ENCODE measurements at regions not wholly inside any gene's neighbourhood (a gene's known extent, or its start where the extent isn't known, plus 50 kb on each side); places are given as distances from the start of the nearest gene placed in this dataset.

DNA sequence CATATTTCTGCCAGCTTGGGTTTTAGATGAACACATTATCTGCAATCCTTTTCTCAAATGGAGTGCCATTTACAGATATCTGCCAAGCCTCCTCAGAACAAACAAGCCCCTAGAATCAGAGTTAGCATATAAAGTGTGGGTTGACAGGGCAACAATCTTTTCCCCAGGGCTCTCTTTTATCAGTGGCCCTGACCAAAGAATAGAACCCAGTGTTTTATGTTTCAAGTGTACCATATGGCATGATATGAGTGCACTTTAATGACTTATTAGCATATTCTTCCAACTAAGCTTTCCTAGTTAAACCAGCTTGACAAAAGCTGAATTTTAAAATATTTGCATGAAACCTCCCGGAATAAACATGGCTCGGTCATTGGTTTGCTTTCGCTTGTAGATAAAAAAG is 57.3 kb downstream of the EVX1 start:
- Histone ChIP-seq H3K27me3 (ENCODE audit: control insufficient read depth in 5 of 5, insufficient read depth in 4 of 5, low read length in 5 of 5) (no peaks in the 10 kb centered on the region), H3K4me1 (ENCODE audit: control insufficient read depth in 5 of 5, insufficient read depth in 5 of 5, low read length in 5 of 5) (no peaks in the 10 kb centered on the region), H3K9ac (ENCODE audit: low read length in 5 of 5) (no peak overlapping the region), H3K36me3 (ENCODE audit: control insufficient read depth in 5 of 5, insufficient read depth in 5 of 5, low read length in 5 of 5) (no peaks in the 10 kb centered on the region), H3K27ac (ENCODE audit: low read depth, low read length) (no peak overlapping the region), H3K4me3 (ENCODE audit: low read depth in 1 of 5, low read length in 5 of 5) (no peak overlapping the region), H3K9me3 (ENCODE audit: control insufficient read depth in 5 of 5, low read length in 5 of 5) (no peaks in the 10 kb centered on the region)

GRCh38 chr7:27300421-27300820 is 57.8 kb downstream of the EVX1 start:
- Histone ChIP-seq H3K4me1 (ENCODE audit: control insufficient read depth in 5 of 5, insufficient read depth in 5 of 5, low read length in 5 of 5) (no peaks in the 10 kb centered on the region), H3K9me3 (ENCODE audit: control insufficient read depth in 5 of 5, low read length in 5 of 5) (no peaks in the 10 kb centered on the region), H3K9ac (ENCODE audit: low read length in 5 of 5) (no peak overlapping the region), H3K27ac (ENCODE audit: low read depth, low read length) (no peak overlapping the region), H3K36me3 (ENCODE audit: control insufficient read depth in 5 of 5, insufficient read depth in 5 of 5, low read length in 5 of 5) (no peaks in the 10 kb centered on the region), H3K4me3 (ENCODE audit: low read depth in 1 of 5, low read length in 5 of 5) (no peak overlapping the region), H3K27me3 (ENCODE audit: control insufficient read depth in 5 of 5, insufficient read depth in 4 of 5, low read length in 5 of 5) (no peaks in the 10 kb centered on the region)

DNA sequence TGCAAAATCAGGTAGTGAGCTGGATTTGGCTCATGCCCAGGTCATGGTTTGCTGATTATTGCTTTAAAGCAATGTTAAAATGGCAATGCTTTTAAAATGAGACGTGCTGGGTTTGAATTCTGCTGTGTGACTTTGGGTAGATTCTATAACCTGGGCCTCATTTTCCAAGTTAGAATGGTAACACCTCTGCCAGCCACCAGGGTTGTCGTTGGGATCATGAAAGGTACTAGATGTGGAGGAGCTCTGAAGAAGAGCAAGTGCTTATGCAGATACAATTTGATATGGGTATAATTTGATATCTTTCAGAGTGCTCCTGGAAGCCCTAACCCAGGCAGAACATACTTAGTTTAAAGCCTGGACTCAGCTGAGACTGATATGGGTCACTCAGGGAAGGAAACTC is 60.0 kb downstream of the EVX1 start:
- H3K9ac ChIP-seq (ENCODE audit: low read length in 5 of 5): no peak overlapping the region
- H3K27ac ChIP-seq (ENCODE audit: low read depth, low read length): no peak overlapping the region
- H3K4me1 ChIP-seq (ENCODE audit: control insufficient read depth in 5 of 5, insufficient read depth in 5 of 5, low read length in 5 of 5): no peaks in the 10 kb centered on the region
- no peak overlapping the region for H3K4me3 ChIP-seq (ENCODE audit: low read depth in 1 of 5, low read length in 5 of 5)
- no peaks in the 10 kb centered on the region for H3K9me3 ChIP-seq (ENCODE audit: control insufficient read depth in 5 of 5, low read length in 5 of 5)
- H3K27me3 ChIP-seq (ENCODE audit: control insufficient read depth in 5 of 5, insufficient read depth in 4 of 5, low read length in 5 of 5): no peaks in the 10 kb centered on the region
- no peaks in the 10 kb centered on the region for H3K36me3 ChIP-seq (ENCODE audit: control insufficient read depth in 5 of 5, insufficient read depth in 5 of 5, low read length in 5 of 5)

DNA sequence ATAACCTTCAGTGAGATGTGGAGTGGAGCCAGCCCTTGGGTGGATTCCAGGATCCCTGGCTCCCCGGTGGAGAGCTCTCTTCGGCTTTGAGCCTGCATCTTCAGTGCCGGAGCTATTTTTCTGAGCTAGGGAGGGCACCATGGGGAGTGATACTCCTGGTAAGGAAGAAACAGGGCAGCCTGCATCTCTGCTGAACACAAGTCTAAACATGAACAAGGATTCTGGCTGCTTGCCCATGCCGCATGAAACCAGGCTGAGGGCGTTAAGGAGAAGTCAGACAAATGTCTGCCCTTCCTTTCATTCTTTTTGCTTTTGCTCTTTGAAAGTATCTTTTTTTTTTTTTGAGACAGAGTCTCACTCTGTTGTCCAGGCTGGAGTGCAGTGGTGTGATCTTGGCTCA is 60.4 kb downstream of the EVX1 start:
- Histone ChIP-seq H3K9me3 (ENCODE audit: control insufficient read depth in 5 of 5, low read length in 5 of 5) (no peaks in the 10 kb centered on the region), H3K4me3 (ENCODE audit: low read depth in 1 of 5, low read length in 5 of 5) (no peak overlapping the region), H3K4me1 (ENCODE audit: control insufficient read depth in 5 of 5, insufficient read depth in 5 of 5, low read length in 5 of 5) (no peaks in the 10 kb centered on the region), H3K27ac (ENCODE audit: low read depth, low read length) (no peak overlapping the region), H3K27me3 (ENCODE audit: control insufficient read depth in 5 of 5, insufficient read depth in 4 of 5, low read length in 5 of 5) (no peaks in the 10 kb centered on the region), H3K9ac (ENCODE audit: low read length in 5 of 5) (no peak overlapping the region), H3K36me3 (ENCODE audit: control insufficient read depth in 5 of 5, insufficient read depth in 5 of 5, low read length in 5 of 5) (no peaks in the 10 kb centered on the region)

GRCh38 chr7:27305854-27306253 is 63.3 kb downstream of the EVX1 start:
- Histone ChIP-seq H3K9ac (ENCODE audit: low read length in 5 of 5) (no peak overlapping the region), H3K4me3 (ENCODE audit: low read depth in 1 of 5, low read length in 5 of 5) (no peak overlapping the region), H3K4me1 (ENCODE audit: control insufficient read depth in 5 of 5, insufficient read depth in 5 of 5, low read length in 5 of 5) (no peaks in the 10 kb centered on the region), H3K36me3 (ENCODE audit: control insufficient read depth in 5 of 5, insufficient read depth in 5 of 5, low read length in 5 of 5) (no peaks in the 10 kb centered on the region), H3K9me3 (ENCODE audit: control insufficient read depth in 5 of 5, low read length in 5 of 5) (no peaks in the 10 kb centered on the region), H3K27ac (ENCODE audit: low read depth, low read length) (no peak overlapping the region), H3K27me3 (ENCODE audit: control insufficient read depth in 5 of 5, insufficient read depth in 4 of 5, low read length in 5 of 5) (no peaks in the 10 kb centered on the region)

GRCh38 chr7:27312820-27313219 is 70.2 kb downstream of the EVX1 start:
- peaks cover 0 to 17% (median 8%) of the 10 kb centered on the region in 5 donors for H3K4me1 ChIP-seq (ENCODE audit: control insufficient read depth in 5 of 5, insufficient read depth in 5 of 5, low read length in 5 of 5)
- no peaks in the 10 kb centered on the region for H3K9me3 ChIP-seq (ENCODE audit: control insufficient read depth in 5 of 5, low read length in 5 of 5)
- H3K4me3 ChIP-seq (ENCODE audit: low read depth in 1 of 5, low read length in 5 of 5): no peak overlapping the region
- H3K27ac ChIP-seq (ENCODE audit: low read depth, low read length): no peak overlapping the region
- no peak overlapping the region for H3K9ac ChIP-seq (ENCODE audit: low read length in 5 of 5)
- H3K36me3 ChIP-seq (ENCODE audit: control insufficient read depth in 5 of 5, insufficient read depth in 5 of 5, low read length in 5 of 5): no peaks in the 10 kb centered on the region
- H3K27me3 ChIP-seq (ENCODE audit: control insufficient read depth in 5 of 5, insufficient read depth in 4 of 5, low read length in 5 of 5): no peaks in the 10 kb centered on the region

DNA sequence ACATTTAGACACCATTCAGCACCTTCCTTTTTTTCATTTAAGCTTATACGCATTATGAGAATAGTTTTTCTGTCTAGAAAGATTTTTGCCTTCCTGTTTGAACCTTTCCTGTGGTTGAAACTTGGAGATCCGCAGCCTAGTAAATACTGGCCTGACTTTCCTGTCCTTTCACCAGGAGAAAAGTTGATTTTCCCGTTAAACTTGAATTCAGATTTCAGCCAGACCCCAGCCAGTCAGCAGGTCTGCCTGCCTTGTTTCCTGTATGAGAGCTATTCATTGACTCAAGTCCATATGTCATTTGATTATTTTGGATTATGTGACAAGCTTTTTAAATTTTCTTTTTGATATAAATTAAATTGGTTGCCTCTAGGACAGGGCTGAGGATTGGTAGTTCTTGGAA is 71.5 kb downstream of the EVX1 start:
- H3K27me3 ChIP-seq (ENCODE audit: control insufficient read depth in 5 of 5, insufficient read depth in 4 of 5, low read length in 5 of 5): no peaks in the 10 kb centered on the region
- H3K9me3 ChIP-seq (ENCODE audit: control insufficient read depth in 5 of 5, low read length in 5 of 5): peaks cover 3 to 11% (median 6%) of the 10 kb centered on the region in 5 donors
- no peak overlapping the region for H3K9ac ChIP-seq (ENCODE audit: low read length in 5 of 5)
- no peak overlapping the region for H3K4me3 ChIP-seq (ENCODE audit: low read depth in 1 of 5, low read length in 5 of 5)
- no peak overlapping the region for H3K27ac ChIP-seq (ENCODE audit: low read depth, low read length)
- peaks cover 0 to 17% (median 8%) of the 10 kb centered on the region in 5 donors for H3K4me1 ChIP-seq (ENCODE audit: control insufficient read depth in 5 of 5, insufficient read depth in 5 of 5, low read length in 5 of 5)
- no peaks in the 10 kb centered on the region for H3K36me3 ChIP-seq (ENCODE audit: control insufficient read depth in 5 of 5, insufficient read depth in 5 of 5, low read length in 5 of 5)

- peaks cover 3 to 15% (median 6%) of the 10 kb centered on the region in 5 donors for H3K9me3 ChIP-seq (ENCODE audit: control insufficient read depth in 5 of 5, low read length in 5 of 5)
- H3K9ac ChIP-seq (ENCODE audit: low read length in 5 of 5): no peak overlapping the region
- no peaks in the 10 kb centered on the region for H3K27me3 ChIP-seq (ENCODE audit: control insufficient read depth in 5 of 5, insufficient read depth in 4 of 5, low read length in 5 of 5)
- no peaks in the 10 kb centered on the region for H3K36me3 ChIP-seq (ENCODE audit: control insufficient read depth in 5 of 5, insufficient read depth in 5 of 5, low read length in 5 of 5)
- H3K4me1 ChIP-seq (ENCODE audit: control insufficient read depth in 5 of 5, insufficient read depth in 5 of 5, low read length in 5 of 5): peaks cover 0 to 17% (median 8%) of the 10 kb centered on the region in 5 donors
- no peak overlapping the region for H3K4me3 ChIP-seq (ENCODE audit: low read depth in 1 of 5, low read length in 5 of 5)
- no peak overlapping the region for H3K27ac ChIP-seq (ENCODE audit: low read depth, low read length)
Measured at GRCh38 chr7:27315066-27315465, 72.5 kb downstream of the EVX1 start.

GRCh38 chr7:27316311-27316710 is 73.7 kb downstream of the EVX1 start:
- Histone ChIP-seq H3K9ac (ENCODE audit: low read length in 5 of 5) (no peak overlapping the region), H3K9me3 (ENCODE audit: control insufficient read depth in 5 of 5, low read length in 5 of 5) (peaks cover 3 to 15% (median 6%) of the 10 kb centered on the region in 5 donors), H3K36me3 (ENCODE audit: control insufficient read depth in 5 of 5, insufficient read depth in 5 of 5, low read length in 5 of 5) (no peaks in the 10 kb centered on the region), H3K27me3 (ENCODE audit: control insufficient read depth in 5 of 5, insufficient read depth in 4 of 5, low read length in 5 of 5) (no peaks in the 10 kb centered on the region), H3K27ac (ENCODE audit: low read depth, low read length) (no peak overlapping the region), H3K4me3 (ENCODE audit: low read depth in 1 of 5, low read length in 5 of 5) (no peak overlapping the region), H3K4me1 (ENCODE audit: control insufficient read depth in 5 of 5, insufficient read depth in 5 of 5, low read length in 5 of 5) (peaks cover 0 to 17% (median 8%) of the 10 kb centered on the region in 5 donors)

GRCh38 chr7:27324246-27324645 is 81.6 kb downstream of the EVX1 start:
- no peak overlapping the region for H3K27ac ChIP-seq (ENCODE audit: low read depth, low read length)
- H3K36me3 ChIP-seq (ENCODE audit: control insufficient read depth in 5 of 5, insufficient read depth in 5 of 5, low read length in 5 of 5): no peaks in the 10 kb centered on the region
- H3K4me1 ChIP-seq (ENCODE audit: control insufficient read depth in 5 of 5, insufficient read depth in 5 of 5, low read length in 5 of 5): no peaks in the 10 kb centered on the region
- H3K9me3 ChIP-seq (ENCODE audit: control insufficient read depth in 5 of 5, low read length in 5 of 5): peaks cover 0 to 4% (median 0%) of the 10 kb centered on the region in 5 donors
- H3K4me3 ChIP-seq (ENCODE audit: low read depth in 1 of 5, low read length in 5 of 5): no peak overlapping the region
- no peak overlapping the region for H3K9ac ChIP-seq (ENCODE audit: low read length in 5 of 5)
- H3K27me3 ChIP-seq (ENCODE audit: control insufficient read depth in 5 of 5, insufficient read depth in 4 of 5, low read length in 5 of 5): no peaks in the 10 kb centered on the region

DNA sequence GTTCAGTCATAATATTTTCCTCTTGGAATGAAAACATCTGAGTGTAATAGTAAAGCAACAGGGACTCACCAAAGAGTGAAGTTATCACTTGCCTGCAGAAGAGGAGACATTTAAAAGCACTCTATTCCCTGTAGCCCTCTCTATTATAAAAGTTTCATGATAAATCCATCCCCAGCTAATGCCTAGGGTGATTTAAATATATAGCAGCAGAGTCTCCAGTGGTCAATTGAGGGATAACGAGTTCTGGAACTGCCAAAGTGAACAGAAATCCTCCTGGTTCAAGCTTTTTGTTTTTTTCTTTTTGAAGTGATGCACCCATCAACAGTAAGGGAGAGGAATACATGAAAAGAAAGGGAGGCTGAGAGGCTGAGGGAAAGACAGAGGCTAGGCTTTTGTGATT is 87.3 kb downstream of the EVX1 start:
- H3K4me3 ChIP-seq (ENCODE audit: low read depth in 1 of 5, low read length in 5 of 5): no peak overlapping the region
- H3K9me3 ChIP-seq (ENCODE audit: control insufficient read depth in 5 of 5, low read length in 5 of 5): peaks cover 3 to 14% (median 5%) of the 10 kb centered on the region in 5 donors
- H3K36me3 ChIP-seq (ENCODE audit: control insufficient read depth in 5 of 5, insufficient read depth in 5 of 5, low read length in 5 of 5): no peaks in the 10 kb centered on the region
- H3K27me3 ChIP-seq (ENCODE audit: control insufficient read depth in 5 of 5, insufficient read depth in 4 of 5, low read length in 5 of 5): no peaks in the 10 kb centered on the region
- H3K9ac ChIP-seq (ENCODE audit: low read length in 5 of 5): no peak overlapping the region
- H3K27ac ChIP-seq (ENCODE audit: low read depth, low read length): no peak overlapping the region
- H3K4me1 ChIP-seq (ENCODE audit: control insufficient read depth in 5 of 5, insufficient read depth in 5 of 5, low read length in 5 of 5): no peaks in the 10 kb centered on the region
